ENCODE measurements at regions not wholly inside any gene's neighbourhood (a gene's known extent, or its start where the extent isn't known, plus 50 kb on each side); places are given as distances from the start of the nearest gene placed in this dataset.
"Not testable (repeated sequence)": the region's sequence is repeated elsewhere in the genome, so short reads cannot be mapped to it uniquely, and the experiment has no call there.

DNA sequence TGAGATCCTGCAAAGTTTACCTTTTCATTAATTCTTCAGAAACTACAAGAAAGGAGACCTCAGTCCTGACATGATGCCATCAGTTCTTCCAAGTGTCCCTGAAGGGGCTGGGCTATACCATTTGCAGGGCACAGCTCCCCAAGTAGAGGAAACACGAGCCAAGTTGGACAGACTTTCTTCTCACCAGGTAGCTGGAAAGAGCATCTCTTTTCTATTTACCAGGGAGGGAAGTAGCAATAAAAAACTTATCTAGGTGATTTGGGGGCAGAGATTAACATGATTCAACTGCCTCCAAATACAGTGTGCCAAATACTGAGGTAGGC is 103.9 kb upstream of the KCND3 start:
- no peak for DNase-seq (ENCODE audit: low read depth in 2 of 3, low spot score in 1 of 3)

DNA sequence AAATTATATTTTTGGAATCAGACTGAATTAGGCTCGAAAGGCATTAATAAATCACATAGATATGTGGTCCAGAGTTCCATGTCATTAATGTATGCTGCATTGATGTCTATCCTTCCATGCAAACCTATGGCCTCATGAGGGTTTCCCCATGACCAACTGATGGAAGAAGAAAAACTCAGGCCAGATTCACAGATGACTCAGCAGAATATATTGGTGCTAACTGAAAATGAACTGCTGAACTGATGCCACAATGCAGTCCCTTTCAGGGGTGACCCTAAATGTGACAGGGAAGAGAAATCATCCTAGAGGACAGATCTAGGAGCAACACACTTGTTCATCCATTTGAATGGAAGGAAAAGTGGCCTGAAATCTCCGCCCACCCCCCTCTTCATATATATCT is 110.5 kb upstream of the KCND3 start:
- no peak for DNase-seq (ENCODE audit: low read depth in 2 of 3, low spot score in 1 of 3)

DNA sequence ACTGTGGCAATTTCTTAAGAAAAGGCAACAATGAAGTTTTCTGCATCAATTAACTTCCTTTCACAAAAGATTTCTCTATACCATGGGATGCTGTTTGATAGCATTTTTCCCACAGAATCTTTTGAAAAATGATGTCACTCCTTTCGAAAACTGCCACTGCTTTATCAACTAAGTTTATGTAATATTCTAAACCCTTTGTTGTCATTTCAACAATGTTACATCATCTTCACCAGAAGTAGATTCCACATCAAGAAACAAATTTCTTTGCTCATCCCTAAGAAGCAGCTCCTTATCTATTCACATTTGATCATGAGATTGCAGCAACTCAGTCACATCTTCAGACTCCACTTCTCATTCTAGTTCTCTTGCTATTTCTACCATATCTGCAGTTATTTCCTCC is 116.1 kb upstream of the KCND3 start:
- no peak for DNase-seq (ENCODE audit: low read depth in 2 of 3, low spot score in 1 of 3)

DNA sequence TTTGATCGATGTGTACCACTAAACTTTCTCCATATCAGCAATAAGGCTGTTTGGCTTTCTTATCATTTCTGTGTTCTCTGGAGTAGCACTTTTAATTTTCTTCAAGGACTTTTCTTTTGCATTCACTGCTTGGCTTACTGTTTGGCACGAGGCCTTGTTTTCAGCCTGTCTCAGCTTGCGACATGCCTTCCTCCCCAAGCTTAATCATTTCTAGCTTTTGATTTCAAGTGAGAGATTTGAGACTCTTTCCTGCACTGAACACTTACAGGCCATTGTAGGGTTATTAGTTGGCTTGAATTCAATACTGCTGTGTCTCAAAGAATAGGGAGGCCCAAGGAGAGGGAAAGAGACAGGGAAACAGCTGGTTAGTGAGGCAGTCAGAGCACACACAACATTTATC is 120.6 kb upstream of the KCND3 start:
- DNase-seq (ENCODE audit: low read depth in 2 of 3, low spot score in 1 of 3): no peak

DNA sequence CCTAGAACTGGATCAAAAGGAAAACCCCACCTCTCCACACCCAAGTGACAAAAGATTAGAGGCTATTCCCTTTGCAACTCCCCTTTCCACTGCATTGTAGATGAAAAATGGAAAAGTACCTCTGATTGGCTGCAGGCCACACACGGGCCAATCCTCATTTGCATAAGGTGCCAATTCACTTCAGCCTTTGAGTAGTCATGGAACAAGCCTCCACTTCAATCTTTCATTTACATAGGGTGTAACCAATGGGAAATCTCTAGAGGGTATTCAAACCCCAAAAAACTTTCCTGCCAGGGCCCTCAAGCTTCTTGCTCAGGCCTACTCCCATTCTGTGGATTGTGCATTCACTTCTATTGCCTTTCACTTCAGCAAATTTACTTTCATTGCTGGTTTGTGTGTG is 122.3 kb upstream of the KCND3 start:
- no peak for DNase-seq (ENCODE audit: low read depth in 2 of 3, low spot score in 1 of 3)

DNA sequence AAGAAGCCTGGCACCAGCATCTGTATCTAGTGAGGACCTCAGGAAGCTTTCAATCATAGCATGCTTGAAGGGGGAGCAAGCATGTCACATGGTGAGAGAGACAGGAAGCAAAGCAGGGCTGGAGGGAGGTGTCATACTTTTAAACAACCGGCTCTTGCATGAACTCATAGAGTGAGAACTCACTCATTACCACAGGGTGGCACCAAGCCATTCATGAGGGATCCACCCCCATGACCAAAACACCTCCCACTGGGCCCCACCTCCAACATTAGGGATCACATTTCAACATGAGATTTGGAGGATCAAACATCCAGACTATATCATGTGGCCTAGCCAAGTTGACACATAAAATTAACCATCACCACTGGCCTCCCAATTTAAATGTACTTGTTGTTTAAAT is 125.1 kb upstream of the KCND3 start:
- DNase-seq (ENCODE audit: low read depth in 2 of 3, low spot score in 1 of 3): no peak

DNA sequence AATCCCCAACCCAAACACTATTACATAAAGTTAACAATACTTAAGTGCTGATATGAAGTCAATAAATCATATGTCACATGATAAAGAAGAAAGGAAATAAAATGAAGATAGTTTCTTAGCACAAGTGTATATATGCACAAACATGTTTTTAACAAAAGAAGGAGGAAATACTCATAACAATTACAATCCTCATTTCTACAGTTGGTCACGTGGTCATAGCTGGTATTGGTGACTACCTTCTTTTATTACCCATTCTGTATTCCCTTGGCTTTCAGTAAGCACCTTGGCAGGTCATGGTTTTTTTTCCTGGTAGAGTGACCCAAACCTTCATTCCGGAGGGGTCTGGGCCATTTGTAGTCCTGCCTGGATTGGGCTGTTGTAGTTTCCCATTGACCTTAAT is 137.1 kb upstream of the KCND3 start:
- DNase-seq (ENCODE audit: low read depth in 2 of 3, low spot score in 1 of 3): no peak

DNA sequence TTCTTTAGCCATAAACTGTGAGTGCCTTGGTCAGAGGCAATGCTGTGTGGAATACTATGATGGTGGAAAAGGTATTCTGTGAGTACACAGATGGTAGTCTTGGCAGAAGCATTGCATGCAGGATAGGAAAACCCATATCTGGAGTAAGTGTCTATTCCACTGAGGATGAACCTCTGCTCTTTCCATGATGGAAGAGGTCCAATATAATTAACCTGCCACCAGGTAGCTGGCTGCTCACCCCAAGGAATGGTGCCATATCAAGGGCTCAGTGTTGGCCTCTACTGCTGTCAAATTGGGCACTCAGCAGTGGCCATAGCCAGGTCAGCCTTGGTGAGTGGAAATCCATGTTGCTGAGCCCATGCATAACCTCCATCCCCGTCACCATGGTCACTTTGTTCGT is 138.1 kb upstream of the KCND3 start:
- not testable (repeated sequence) for DNase-seq (ENCODE audit: low read depth in 2 of 3, low spot score in 1 of 3)

DNA sequence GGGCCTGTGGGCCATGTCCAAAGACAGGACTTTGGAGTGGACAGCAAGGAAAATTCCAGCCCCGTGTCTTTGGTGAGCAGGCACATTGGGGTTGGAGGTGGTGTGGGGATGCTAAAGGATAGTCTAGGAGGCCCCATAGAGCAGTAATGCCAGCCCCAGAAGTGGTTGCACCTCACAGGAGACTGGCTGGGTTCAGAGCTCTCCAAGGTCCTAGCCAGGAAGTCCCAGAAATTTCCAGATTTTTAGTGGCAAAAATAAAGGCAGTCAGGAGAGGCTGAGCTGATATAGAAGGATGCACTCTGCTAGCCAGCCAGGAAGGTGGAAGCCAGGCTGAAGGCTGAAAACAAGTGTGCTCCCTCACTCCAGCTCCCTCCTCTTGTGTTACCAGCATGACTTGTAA is 144.0 kb upstream of the KCND3 start:
- DNase-seq (ENCODE audit: low read depth in 2 of 3, low spot score in 1 of 3): no peak

DNA sequence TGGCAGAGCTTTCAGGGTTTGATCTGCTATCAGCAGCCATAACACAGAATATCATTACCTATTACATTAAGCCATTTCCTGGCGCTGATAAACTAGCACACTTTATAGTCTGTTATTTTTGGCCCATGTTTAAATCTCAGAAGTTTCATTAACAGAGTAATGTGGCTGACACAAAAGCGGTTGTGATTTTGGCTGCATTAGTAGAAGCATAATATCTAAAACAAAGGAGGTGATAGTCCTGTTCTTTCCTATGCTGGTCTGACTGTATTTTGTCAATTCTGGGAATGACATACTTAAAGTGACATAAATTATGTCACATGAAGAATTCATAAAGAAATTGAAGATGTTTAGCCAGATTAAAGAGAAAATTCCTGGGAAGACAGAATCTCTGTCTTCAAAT is 151.3 kb upstream of the KCND3 start:
- no peak for DNase-seq (ENCODE audit: low read depth in 2 of 3, low spot score in 1 of 3)

DNA sequence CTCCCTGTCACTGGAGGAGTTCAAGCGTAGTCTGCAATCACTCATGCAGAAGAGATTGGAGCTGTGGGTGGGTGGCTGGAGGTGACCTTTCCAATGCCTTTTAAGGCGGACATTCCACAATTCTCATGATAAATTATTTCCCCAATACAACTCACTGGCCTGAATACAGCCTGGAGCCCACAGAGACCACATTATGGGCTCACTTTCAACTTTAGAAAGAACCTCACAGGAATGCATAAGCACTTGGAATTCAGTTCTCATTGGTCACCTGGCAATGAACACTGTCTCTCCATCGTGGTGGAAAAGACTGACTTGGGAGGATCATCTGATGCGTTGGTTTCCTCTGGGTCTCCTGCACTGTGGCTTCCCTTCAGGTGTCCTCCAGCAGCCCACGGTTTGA is 151.8 kb upstream of the KCND3 start:
- DNase-seq (ENCODE audit: low read depth in 2 of 3, low spot score in 1 of 3): no peak

DNA sequence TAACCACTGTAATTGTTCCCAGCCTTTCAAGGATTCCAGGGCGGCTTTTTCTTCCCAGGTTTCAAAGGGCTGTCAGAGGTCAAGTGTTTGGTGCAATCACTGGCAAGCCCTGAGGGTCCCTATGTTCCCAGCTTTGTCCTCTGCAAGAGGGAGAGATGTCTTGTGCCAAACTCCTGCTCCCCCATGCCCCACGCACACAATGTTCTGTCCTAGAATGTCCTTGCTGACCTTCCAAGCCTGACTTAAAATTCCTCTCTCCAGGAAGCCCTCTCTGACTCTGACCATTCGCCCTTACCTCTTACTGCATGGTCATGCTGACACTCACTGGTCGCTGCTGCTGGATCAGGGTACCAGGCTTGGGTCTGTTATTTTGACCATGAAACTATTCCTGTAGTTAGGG is 152.5 kb upstream of the KCND3 start:
- no peak for DNase-seq (ENCODE audit: low read depth in 2 of 3, low spot score in 1 of 3)

DNA sequence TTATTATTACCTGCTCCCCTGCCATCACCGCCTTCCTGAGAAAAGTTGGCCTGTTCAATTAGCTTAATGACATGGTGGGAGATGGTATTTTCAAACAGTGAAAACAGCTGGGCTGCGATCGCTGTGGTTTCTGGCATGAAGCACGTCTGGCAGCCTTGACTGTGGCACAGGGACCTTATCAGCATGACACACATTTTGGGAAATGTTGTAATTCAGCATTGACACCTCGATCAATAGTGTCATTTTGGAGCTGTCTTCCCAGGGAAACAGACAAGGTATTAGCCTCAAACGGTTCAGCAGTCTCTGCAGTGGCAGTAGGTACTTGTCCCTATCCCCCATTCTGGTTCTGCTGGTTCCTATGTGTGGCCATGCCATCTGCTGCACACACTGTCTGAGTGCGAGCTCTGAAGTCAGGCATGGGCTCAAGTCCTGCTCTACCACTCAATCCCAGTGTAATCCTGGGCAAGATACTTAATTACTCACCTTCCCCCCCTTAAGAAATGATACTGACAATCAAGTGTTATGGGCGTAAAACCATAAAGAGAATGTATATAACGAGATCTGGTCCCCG is 154.5 kb upstream of the KCND3 start:
- DNase-seq (ENCODE audit: low read depth in 2 of 3, low spot score in 1 of 3): no peak

DNA sequence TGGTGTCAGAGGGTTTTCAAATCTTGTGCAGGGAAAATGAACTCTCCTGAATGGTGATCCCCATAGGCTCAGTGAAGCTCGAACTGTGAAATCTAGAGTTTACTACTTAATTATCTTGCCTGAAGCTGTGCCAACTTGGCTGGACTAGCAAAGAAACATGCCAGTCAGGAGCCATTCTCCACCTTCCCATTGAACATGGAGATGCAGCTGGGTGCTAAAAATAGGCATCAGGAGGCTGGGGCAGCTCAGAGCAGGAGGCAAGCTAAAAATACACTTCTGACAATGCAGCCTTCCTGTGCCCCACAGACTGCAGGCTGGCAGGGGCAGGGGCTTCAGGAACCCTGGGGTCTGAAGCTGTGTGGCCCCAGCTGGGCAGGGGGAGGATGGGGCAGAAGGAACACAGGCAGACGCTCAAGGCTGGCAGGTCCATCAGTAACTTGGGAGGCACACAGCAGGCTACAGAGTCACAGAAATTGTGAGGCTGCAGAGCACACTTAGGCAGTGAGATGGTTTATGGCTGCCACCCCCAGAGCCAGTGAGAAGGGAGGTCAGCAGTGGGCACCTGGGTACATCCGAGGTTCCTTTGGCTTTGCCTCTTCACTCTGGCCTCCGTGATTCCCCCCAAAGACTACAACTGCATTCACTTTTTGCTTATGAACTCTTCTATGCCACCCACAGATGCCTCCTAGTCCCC is 155.4 kb upstream of the KCND3 start:
- DNase-seq (ENCODE audit: low read depth in 2 of 3, low spot score in 1 of 3): no peak

DNA sequence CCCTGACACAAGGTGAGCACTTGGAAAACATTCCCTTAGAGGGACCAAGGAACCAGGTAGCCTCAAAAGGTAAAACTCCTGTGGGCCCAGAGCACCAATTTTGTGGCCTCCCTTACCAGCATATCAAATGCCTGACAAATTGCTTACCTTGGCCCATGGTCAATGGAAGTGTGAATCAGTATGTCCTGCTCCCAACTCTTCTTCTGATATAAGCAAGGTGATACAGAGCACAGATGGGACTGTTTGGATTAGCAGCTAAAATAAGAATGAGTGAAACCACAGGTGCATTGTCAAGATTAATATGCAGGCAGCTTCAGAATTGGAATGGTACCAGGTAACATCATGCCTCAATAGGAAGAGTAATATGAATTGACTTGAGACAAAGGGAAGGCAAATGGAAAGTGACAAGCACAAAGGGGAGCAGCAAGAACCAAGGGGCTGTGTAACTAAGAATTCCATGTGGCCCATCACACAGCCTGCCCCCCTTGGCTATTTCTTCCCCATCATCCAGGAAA is 156.8 kb upstream of the KCND3 start:
- no peak for DNase-seq (ENCODE audit: low read depth in 2 of 3, low spot score in 1 of 3)

DNA sequence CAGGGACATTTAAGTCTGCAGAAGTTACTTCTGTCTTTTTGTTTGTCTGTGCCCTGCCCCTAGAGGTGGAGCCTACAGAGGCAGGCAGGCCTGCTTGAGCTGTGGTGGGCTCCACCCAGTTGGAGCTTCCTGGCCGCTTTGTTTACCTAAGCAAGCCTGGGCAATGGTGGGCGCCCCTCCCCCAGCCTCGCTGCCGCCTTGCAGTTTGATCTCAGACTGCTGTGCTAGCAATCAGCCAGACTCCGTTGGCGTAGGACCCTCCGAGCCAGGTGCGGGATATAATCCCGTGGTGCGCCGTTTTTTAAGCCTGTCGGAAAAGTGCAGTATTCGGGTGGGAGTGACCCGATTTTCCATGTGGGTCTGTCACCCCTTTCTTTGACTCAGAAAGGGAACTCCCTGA is 170.7 kb upstream of the KCND3 start:
- DNase-seq (ENCODE audit: low read depth in 2 of 3, low spot score in 1 of 3): not testable (repeated sequence)

DNA sequence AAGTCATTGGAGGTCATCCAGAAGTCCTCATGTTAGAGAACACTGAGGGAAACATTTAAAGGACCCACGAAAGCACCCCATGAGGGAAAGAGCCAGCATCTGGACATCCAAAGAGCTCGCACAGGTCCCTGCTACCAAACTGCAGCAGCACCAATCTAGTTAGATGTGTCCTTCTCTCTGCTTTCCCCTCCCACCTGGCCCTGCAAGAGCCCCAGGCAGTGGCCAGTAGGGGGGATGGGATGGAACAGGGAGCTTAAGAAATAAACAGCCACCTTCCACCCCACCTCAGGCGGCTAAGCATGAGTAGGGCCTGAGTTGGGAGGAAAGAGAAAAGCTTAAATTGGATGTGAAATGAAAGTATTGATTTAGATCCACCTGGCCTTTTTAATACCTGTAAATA is 175.9 kb upstream of the KCND3 start:
- no peak for DNase-seq (ENCODE audit: low read depth in 2 of 3, low spot score in 1 of 3)

DNA sequence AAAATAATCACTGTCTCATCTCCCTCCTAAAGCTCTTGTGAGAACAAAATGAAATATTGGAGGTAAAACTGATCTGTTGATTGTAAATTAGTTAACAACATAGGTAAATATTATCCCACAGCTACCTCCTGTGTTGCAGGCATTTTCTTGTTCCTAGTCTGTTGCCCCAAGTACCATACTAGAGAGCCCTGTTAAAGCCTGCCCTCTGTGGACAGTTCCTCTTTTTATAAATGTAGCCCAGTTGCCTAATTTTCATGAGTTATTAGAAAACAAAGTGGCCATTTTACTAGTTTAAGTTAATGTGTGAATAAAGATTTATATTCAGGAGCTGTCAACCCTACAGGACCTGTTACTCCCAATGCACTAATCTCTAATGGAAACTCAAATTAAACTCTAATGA is 180.0 kb upstream of the KCND3 start:
- DNase-seq (ENCODE audit: low read depth in 2 of 3, low spot score in 1 of 3): no peak

DNA sequence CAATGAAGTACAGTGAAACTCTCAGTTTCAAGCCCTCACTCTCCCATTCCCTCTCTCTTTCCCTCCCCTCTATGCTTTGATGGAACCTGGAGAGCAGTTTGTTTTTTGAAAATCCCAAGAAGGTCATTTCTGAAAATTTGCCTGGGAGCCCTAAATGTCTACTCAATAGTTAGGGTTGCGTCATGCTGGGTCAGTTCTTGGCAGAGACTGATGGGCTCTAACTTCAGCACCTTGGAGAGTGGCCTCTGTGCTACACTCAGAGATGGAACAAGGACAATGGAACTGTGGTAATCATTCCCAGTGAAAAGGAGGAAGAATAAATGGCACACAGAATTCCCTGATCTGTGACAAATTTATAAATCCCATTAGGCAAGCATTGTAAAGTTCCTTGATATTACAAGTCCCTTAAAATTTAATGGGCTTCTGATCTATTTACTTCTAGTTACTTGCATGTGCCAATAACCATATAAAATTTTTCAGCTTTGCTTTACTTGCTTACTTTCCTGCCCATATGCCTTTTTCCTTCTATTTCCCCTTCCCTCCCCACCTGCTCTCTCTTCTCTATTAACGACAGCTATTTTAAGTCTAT is 182.9 kb upstream of the KCND3 start:
- DNase-seq (ENCODE audit: low read depth in 2 of 3, low spot score in 1 of 3): peak in 2 of 3 donors; percentile 0

DNA sequence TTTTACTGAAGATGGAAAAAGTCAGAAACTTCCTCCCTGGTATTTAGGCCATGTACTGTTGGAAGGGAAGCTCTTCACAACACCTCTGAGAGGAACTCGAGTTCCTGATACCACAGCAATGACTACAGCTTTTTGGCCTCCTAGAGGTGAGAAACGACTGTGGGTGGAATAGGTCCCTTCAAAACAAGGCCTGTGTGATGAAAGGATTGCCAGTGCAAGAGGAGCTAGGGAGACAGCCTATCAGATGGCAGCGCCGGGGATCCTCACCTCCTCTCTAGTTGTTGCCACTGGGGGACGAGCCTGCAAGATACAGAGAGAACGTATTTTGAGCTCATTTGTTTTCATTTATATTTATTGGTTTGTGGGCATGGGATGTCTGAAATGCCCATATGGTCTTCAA is 187.8 kb upstream of the KCND3 start:
- DNase-seq (ENCODE audit: low read depth in 2 of 3, low spot score in 1 of 3): no peak

DNA sequence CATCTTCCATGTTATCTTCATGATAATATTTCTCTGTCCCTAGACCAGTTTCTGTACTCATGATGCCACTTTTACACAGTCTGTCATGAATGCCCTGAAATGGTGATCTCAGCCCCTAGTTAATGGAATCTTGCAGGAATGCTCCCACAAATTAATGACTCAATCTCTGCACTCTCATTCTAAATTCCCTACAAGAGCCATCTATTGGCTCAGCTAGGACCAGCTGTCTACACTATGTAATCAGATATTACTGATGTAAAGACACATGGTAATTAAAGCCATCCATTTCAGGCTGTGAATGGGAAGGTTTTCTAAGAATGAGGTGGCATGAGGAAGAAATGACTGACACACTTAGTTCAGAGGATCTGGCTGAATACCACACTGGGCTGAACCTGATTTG is 199.1 kb upstream of the KCND3 start:
- DNase-seq (ENCODE audit: low read depth in 2 of 3, low spot score in 1 of 3): no peak

DNA sequence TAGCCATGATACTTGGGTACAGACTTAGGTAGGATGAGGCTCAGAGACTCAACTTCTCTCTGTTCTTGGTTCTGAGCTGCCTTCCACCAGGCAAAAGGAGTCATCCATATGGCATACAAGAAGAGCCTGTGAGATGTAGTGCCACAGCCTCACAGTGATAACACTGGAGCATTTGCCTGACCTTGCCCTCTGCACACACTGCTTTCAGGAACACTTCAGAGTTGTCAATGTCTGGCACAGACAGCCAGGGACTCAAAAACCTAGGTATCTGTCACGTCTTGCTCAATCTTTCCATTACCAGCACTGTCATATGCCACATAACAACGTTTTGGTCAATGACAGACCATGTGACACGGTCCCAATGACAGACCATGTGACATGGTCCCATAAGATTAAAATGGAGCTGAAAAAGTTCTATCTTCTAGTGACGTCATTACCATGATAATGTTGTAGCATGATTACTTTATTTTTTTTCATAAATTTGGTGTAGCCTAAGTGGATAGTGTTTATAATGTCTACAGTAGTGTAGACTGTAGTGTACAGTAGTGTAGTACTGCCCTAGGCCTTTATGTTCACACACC is 199.9 kb upstream of the CTTNBP2NL start:
- no peak for DNase-seq (ENCODE audit: low read depth in 2 of 3, low spot score in 1 of 3)

DNA sequence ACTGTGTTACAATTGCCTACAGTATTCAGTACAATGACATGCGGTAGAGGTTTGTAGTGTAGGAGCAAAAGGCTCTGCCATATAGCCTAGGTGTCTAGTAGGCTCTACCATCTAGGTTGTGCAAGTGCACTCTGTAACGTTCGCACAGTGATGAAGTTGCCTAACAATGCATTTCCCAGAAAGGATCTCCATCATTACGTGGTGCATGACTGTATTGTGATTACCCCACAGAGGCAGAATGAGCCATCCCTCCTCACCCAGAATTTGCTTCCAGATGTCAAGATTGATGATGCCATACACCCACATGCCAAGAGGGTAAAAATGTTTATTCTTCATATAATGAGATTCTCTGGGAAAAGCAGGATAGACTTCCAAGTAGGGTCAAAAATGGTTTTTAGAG is 199.3 kb upstream of the CTTNBP2NL start:
- DNase-seq (ENCODE audit: low read depth in 2 of 3, low spot score in 1 of 3): no peak
